ENCODE measurements at regions not wholly inside any gene's neighbourhood (a gene's known extent, or its start where the extent isn't known, plus 50 kb on each side); places are given as distances from the start of the nearest gene placed in this dataset.
"Not testable (repeated sequence)": the region's sequence is repeated elsewhere in the genome, so short reads cannot be mapped to it uniquely, and the experiment has no call there.

GRCh38 chr1:105631153-105631744 is 1425.2 kb upstream of the PRMT6 start:
- H3K4me3 Mint-ChIP-seq; H3K27ac Mint-ChIP-seq (ENCODE audit: low read depth); H3K4me1 Mint-ChIP-seq; DNase-seq (ENCODE audit: low spot score in 2 of 2); H3K27me3 Mint-ChIP-seq; H3K36me3 Mint-ChIP-seq (ENCODE audit: insufficient read depth); ATAC-seq (replicated peaks; ENCODE audit: extremely low read depth, poor library complexity, severe bottlenecking): not testable (repeated sequence)
- H3K9me3 Mint-ChIP-seq, result peaks cover 25% of the 10 kb centered on the region

- no peak overlapping the region for H3K27ac Mint-ChIP-seq (ENCODE audit: low read depth)
- H3K9me3 Mint-ChIP-seq, result peaks cover 25% of the 10 kb centered on the region
- H3K36me3 Mint-ChIP-seq (ENCODE audit: insufficient read depth), result no peaks in the 10 kb centered on the region
- H3K4me3 Mint-ChIP-seq, result no peak overlapping the region
- ATAC-seq (replicated peaks; ENCODE audit: extremely low read depth, poor library complexity, severe bottlenecking), result no peak
- no peaks in the 10 kb centered on the region for H3K27me3 Mint-ChIP-seq
- no peak for DNase-seq (ENCODE audit: low spot score in 2 of 2)
- H3K4me1 Mint-ChIP-seq, result no peaks in the 10 kb centered on the region
Observed at GRCh38 chr1:105632342-105633196, 1423.9 kb upstream of the PRMT6 start.

- H3K36me3 Mint-ChIP-seq (ENCODE audit: insufficient read depth), result no peaks in the 10 kb centered on the region
- H3K4me3 Mint-ChIP-seq, result no peak overlapping the region
- DNase-seq (ENCODE audit: low spot score in 2 of 2) (no peak), ATAC-seq (replicated peaks; ENCODE audit: extremely low read depth, poor library complexity, severe bottlenecking) (no peak)
- H3K27ac Mint-ChIP-seq (ENCODE audit: low read depth), result no peak overlapping the region
- H3K4me1 Mint-ChIP-seq, result no peaks in the 10 kb centered on the region
- peaks cover 25% of the 10 kb centered on the region for H3K9me3 Mint-ChIP-seq
- no peaks in the 10 kb centered on the region for H3K27me3 Mint-ChIP-seq
Observed at GRCh38 chr1:105636052-105636451, 1420.4 kb upstream of the PRMT6 start.

- ATAC-seq (replicated peaks; ENCODE audit: extremely low read depth, poor library complexity, severe bottlenecking) (no peak), DNase-seq (ENCODE audit: low spot score in 2 of 2) (no peak)
- H3K36me3 Mint-ChIP-seq (ENCODE audit: insufficient read depth), result no peaks in the 10 kb centered on the region
- peaks cover 23% of the 10 kb centered on the region for H3K9me3 Mint-ChIP-seq
- no peak overlapping the region for H3K27ac Mint-ChIP-seq (ENCODE audit: low read depth)
- H3K27me3 Mint-ChIP-seq, result no peaks in the 10 kb centered on the region
- no peaks in the 10 kb centered on the region for H3K4me1 Mint-ChIP-seq
- no peak overlapping the region for H3K4me3 Mint-ChIP-seq
Observed at GRCh38 chr1:105641407-105641806, 1415.1 kb upstream of the PRMT6 start.

GRCh38 chr1:105652109-105652508 is 1404.4 kb upstream of the PRMT6 start:
- no peak overlapping the region for H3K4me3 Mint-ChIP-seq
- peaks cover 26% of the 10 kb centered on the region for H3K9me3 Mint-ChIP-seq
- H3K27ac Mint-ChIP-seq (ENCODE audit: low read depth), result no peak overlapping the region
- no peak for ATAC-seq (replicated peaks; ENCODE audit: extremely low read depth, poor library complexity, severe bottlenecking)
- no peak for DNase-seq (ENCODE audit: low spot score in 2 of 2)
- no peaks in the 10 kb centered on the region for H3K27me3 Mint-ChIP-seq
- H3K4me1 Mint-ChIP-seq, result no peaks in the 10 kb centered on the region
- H3K36me3 Mint-ChIP-seq (ENCODE audit: insufficient read depth), result peaks cover 2% of the 10 kb centered on the region

GRCh38 chr1:105655032-105655431 is 1401.4 kb upstream of the PRMT6 start:
- DNase-seq (ENCODE audit: low spot score in 2 of 2), result no peak
- no peak for ATAC-seq (replicated peaks; ENCODE audit: extremely low read depth, poor library complexity, severe bottlenecking)
- H3K27ac Mint-ChIP-seq (ENCODE audit: low read depth), result no peak overlapping the region
- no peaks in the 10 kb centered on the region for H3K27me3 Mint-ChIP-seq
- no peaks in the 10 kb centered on the region for H3K4me1 Mint-ChIP-seq
- H3K36me3 Mint-ChIP-seq (ENCODE audit: insufficient read depth), result peaks cover 2% of the 10 kb centered on the region
- H3K9me3 Mint-ChIP-seq, result peaks cover 26% of the 10 kb centered on the region
- H3K4me3 Mint-ChIP-seq, result no peak overlapping the region

GRCh38 chr1:105664495-105664894 is 1392.0 kb upstream of the PRMT6 start:
- Mint-ChIP-seq H3K27ac (ENCODE audit: low read depth) (no peak overlapping the region), H3K4me3 (no peak overlapping the region), H3K27me3 (no peaks in the 10 kb centered on the region), H3K36me3 (ENCODE audit: insufficient read depth) (no peaks in the 10 kb centered on the region), H3K4me1 (no peaks in the 10 kb centered on the region), H3K9me3 (peaks cover 14% of the 10 kb centered on the region)
- no peak for ATAC-seq (replicated peaks; ENCODE audit: extremely low read depth, poor library complexity, severe bottlenecking)
- no peak for DNase-seq (ENCODE audit: low spot score in 2 of 2)

- DNase-seq (ENCODE audit: low spot score in 2 of 2) (no peak), ATAC-seq (replicated peaks; ENCODE audit: extremely low read depth, poor library complexity, severe bottlenecking) (no peak)
- H3K27me3 Mint-ChIP-seq, result no peaks in the 10 kb centered on the region
- no peak overlapping the region for H3K27ac Mint-ChIP-seq (ENCODE audit: low read depth)
- peaks cover 26% of the 10 kb centered on the region for H3K9me3 Mint-ChIP-seq
- no peak overlapping the region for H3K4me3 Mint-ChIP-seq
- no peaks in the 10 kb centered on the region for H3K4me1 Mint-ChIP-seq
- no peaks in the 10 kb centered on the region for H3K36me3 Mint-ChIP-seq (ENCODE audit: insufficient read depth)
Observed at GRCh38 chr1:105678334-105678733, 1378.1 kb upstream of the PRMT6 start.

- Mint-ChIP-seq H3K36me3 (ENCODE audit: insufficient read depth) (no peaks in the 10 kb centered on the region), H3K27me3 (no peaks in the 10 kb centered on the region), H3K4me3 (no peak overlapping the region), H3K4me1 (no peaks in the 10 kb centered on the region), H3K9me3 (peaks cover 26% of the 10 kb centered on the region), H3K27ac (ENCODE audit: low read depth) (no peak overlapping the region)
- ATAC-seq (replicated peaks; ENCODE audit: extremely low read depth, poor library complexity, severe bottlenecking) (no peak), DNase-seq (ENCODE audit: low spot score in 2 of 2) (no peak)
Observed at GRCh38 chr1:105684714-105685113, 1371.8 kb upstream of the PRMT6 start.

GRCh38 chr1:105686026-105686425 is 1370.4 kb upstream of the PRMT6 start:
- ATAC-seq (replicated peaks; ENCODE audit: extremely low read depth, poor library complexity, severe bottlenecking) (no peak), DNase-seq (ENCODE audit: low spot score in 2 of 2) (no peak)
- Mint-ChIP-seq H3K27ac (ENCODE audit: low read depth) (no peak overlapping the region), H3K4me3 (no peak overlapping the region), H3K4me1 (no peaks in the 10 kb centered on the region), H3K27me3 (no peaks in the 10 kb centered on the region), H3K9me3 (peaks cover 15% of the 10 kb centered on the region), H3K36me3 (ENCODE audit: insufficient read depth) (no peaks in the 10 kb centered on the region)

- no peaks in the 10 kb centered on the region for H3K4me1 Mint-ChIP-seq
- no peak overlapping the region for H3K27ac Mint-ChIP-seq (ENCODE audit: low read depth)
- peaks cover 10% of the 10 kb centered on the region for H3K9me3 Mint-ChIP-seq
- no peak overlapping the region for H3K4me3 Mint-ChIP-seq
- DNase-seq (ENCODE audit: low spot score in 2 of 2), result no peak
- H3K36me3 Mint-ChIP-seq (ENCODE audit: insufficient read depth), result no peaks in the 10 kb centered on the region
- no peak for ATAC-seq (replicated peaks; ENCODE audit: extremely low read depth, poor library complexity, severe bottlenecking)
- H3K27me3 Mint-ChIP-seq, result no peaks in the 10 kb centered on the region
Observed at GRCh38 chr1:105686874-105687690, 1369.4 kb upstream of the PRMT6 start.

- Mint-ChIP-seq H3K36me3 (ENCODE audit: insufficient read depth) (no peaks in the 10 kb centered on the region), H3K4me3 (no peak overlapping the region), H3K27me3 (no peaks in the 10 kb centered on the region), H3K4me1 (no peaks in the 10 kb centered on the region), H3K9me3 (peaks cover 25% of the 10 kb centered on the region), H3K27ac (ENCODE audit: low read depth) (no peak overlapping the region)
- ATAC-seq (replicated peaks; ENCODE audit: extremely low read depth, poor library complexity, severe bottlenecking) (no peak), DNase-seq (ENCODE audit: low spot score in 2 of 2) (no peak)
Observed at GRCh38 chr1:105700723-105701122, 1355.8 kb upstream of the PRMT6 start.

All from central memory CD8-positive, alpha-beta T cell (primary cell).